Stimulated activated CD8-positive, alpha-beta memory T cell treated with anti-CD3 and anti-CD28 coated beads, Interleukin-15, amount 100 ng/mL, for 48 hours (primary cell): ENCODE measurements at regions not wholly inside any gene's neighbourhood (a gene's known extent, or its start where the extent isn't known, plus 50 kb on each side); places are given as distances from the start of the nearest gene placed in this dataset.
"Not testable (repeated sequence)": the region's sequence is repeated elsewhere in the genome, so short reads cannot be mapped to it uniquely, and the experiment has no call there.

ENCODE experiments used
- DNase-seq, 2 donors: peaks; one replicate each; pipeline ENCODE4 v3.0.0-alpha.2; 2020; ENCODE audit warnings: low read depth in 2 of 2

- no peak for DNase-seq
Observed at GRCh38 chr2:145541028-145541427, 1021.1 kb upstream of the ZEB2 start.

- no peak for DNase-seq
Observed at GRCh38 chr2:145538661-145539350, 1018.9 kb upstream of the ZEB2 start.

GRCh38 chr2:145530653-145531052 lies 1010.7 kb upstream of the ZEB2 start:
- no peak for DNase-seq

- DNase-seq: no peak
Observed at GRCh38 chr2:145524836-145525235, 1004.9 kb upstream of the ZEB2 start.

- no peak for DNase-seq
Observed at GRCh38 chr2:145524303-145524702, 1004.4 kb upstream of the ZEB2 start.

DNA sequence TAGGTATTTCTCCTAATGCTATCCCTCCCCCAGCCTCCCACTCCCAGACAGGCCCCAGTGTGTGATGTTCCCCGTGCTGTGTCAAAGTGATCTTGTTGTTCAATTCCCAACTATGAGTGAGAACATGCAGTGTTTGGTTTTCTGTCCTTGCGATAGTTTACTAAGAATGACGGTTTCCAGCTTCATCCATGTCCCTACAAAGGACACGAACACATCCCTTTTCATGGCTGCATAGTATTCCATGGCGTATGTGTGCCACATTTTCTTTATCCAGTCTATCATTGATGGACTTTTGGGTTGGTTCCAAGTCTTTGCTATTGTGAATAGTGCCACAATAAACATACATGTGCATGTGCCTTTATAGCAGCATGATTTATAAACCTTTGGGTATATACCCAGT lies 999.3 kb upstream of the ZEB2 start:
- not testable (repeated sequence) for DNase-seq

GRCh38 chr2:145511946-145512345 lies 992.0 kb upstream of the ZEB2 start:
- DNase-seq: no peak

DNA sequence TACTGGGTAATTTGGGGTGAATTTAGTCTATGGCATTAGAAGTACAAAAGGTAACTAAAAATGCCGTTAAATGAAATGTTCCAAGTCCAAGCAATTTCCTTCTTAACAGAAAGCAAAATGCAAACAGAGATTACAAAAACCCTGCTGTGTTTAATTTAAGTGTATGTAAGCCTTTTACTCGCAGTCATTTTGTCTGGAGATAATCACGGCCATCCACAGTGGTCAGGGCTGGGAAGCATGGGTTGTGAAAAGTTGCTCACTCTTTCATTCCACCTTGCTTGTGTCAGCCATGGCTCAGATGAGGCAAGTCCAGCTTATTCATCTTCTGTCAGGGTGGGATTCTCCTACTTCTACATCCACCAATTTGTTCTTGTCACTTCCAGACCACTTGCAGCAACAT lies 983.6 kb upstream of the ZEB2 start:
- no peak for DNase-seq

GRCh38 chr2:145501920-145502319 lies 982.0 kb upstream of the ZEB2 start:
- no peak for DNase-seq

DNA sequence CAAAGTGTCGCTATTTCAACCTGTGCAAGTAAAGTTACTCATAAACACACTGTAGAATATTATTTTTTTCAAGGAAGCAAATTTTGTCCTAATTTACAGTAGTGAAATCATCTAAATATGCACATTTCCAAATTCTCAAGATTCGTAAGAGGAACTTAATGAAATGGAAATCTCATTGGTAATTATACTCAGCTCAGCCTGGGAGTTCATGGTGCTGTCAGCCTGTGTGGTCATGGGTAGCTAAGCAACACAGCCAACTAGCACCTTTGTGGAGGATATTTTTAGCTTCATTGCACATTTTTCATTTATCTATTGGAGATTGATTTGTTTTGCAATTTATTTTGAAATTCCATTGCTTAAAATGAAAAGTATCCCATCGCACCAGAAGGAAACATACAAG lies 975.7 kb upstream of the ZEB2 start:
- DNase-seq: no peak

GRCh38 chr2:145494441-145494840 lies 974.5 kb upstream of the ZEB2 start:
- no peak for DNase-seq

- DNase-seq: no peak
Observed at GRCh38 chr2:145488571-145488970, 968.7 kb upstream of the ZEB2 start.

- DNase-seq: no peak
Observed at GRCh38 chr2:145484448-145485097, 964.7 kb upstream of the ZEB2 start.

DNA sequence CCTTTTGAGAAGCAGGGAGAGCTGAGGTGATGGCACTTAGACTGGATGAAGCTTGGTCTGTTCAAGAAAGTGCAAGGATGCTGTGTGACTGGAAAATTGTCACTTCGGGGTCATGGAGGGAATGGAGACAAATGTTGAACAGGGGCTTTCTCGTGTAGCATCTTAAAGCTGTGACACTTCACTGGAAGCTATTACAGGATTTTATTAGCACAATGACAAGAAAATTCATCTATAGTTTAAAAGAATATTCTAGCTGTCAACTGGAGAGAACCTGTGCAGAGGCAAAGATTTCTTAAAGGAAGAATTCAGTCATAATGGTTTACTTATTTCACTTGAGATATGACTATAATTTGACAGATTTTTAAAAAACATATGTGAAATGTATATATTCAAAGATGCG lies 963.9 kb upstream of the ZEB2 start:
- no peak for DNase-seq

DNA sequence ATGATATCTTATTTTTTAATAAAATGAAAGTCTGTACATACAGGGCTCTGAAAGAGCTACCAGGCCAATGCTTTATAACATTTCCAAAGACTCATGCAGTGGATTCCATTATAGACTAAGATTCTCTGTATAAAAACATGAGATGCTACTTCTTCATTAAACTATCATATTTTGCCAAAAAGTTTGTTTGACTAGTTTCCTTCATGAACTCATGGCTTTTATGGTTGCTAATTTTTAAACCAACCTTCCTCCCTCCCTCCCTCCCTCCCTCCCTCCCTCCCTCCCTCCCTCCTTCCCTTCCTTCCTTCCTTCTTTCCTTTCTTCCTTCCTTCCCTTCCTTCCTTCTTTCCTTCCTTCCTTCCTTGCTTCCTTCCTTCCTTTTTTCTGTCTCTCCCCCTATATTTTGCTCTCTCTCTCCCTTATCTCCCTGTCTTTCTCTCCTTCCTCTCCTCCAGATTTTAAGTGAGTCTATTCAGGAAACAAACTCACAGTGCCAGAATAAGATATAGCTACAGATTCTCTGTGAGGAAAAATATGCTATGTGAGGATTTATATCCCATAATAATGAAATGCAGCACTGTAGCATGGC lies 961.5 kb upstream of the ZEB2 start:
- no peak for DNase-seq

GRCh38 chr2:145464866-145465265 lies 944.9 kb upstream of the ZEB2 start:
- no peak for DNase-seq

GRCh38 chr2:145460112-145460511 lies 940.2 kb upstream of the ZEB2 start:
- DNase-seq: no peak

DNA sequence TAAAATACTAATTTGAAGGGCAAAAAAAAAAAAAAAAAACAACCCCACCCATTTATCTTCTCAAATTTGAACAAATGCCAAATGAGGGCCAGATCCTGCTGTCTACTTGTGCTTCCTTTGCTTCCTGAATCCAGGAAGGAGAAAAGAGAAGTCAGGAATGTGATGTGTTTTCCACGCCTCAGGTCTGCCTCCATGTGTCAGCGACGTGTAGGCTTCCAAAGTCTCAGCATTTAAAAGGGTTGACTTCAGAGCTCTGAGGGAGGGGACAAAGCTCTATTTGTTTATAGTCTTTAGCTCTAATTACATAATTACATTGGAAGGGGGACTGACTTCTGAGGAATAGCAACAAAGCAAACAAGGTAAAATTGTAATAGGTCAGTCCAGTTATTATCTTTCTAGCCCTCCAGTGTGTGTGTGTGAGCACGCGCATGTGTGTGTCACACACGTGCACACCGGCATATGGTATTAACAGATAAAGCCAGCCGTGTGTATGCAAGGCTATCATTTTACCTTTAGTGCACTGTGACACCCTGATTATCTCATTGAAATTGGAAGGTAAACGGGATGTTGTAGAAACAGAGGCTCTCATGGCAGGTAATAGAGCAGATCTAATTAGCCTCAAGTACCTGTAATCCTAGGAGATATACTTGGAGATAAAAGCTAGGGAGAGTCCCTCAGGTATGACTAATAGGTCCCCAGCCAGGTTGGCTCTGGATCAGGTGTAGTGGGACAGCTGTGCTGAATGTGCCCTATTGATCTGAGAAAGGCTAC lies 911.4 kb upstream of the ZEB2 start:
- no peak for DNase-seq

- no peak for DNase-seq
Observed at GRCh38 chr2:145423809-145424208, 903.9 kb upstream of the ZEB2 start.

- DNase-seq: no peak
Observed at GRCh38 chr2:145422576-145422975, 902.7 kb upstream of the ZEB2 start.

DNA sequence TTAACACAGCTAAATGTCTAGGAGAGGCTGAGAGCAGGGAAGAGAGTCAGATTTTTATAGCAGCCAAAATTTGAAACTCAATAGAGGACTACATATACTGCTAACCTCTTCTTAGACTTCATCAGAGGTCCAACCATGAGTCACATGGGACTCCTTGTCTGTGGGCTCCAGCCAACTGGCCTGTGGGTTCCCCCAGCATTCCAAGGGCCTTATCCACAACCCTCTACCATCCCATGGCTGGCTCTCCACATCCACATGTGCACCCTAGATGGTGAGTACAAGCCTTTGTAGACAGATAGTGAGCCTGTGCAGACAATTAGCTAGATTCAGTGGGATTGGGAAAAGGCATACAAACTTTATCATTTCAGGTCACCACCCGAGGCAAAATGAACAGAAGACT lies 901.9 kb upstream of the ZEB2 start:
- DNase-seq: no peak

GRCh38 chr2:145416640-145417039 lies 896.7 kb upstream of the ZEB2 start:
- DNase-seq: no peak

GRCh38 chr2:145415151-145415550 lies 895.2 kb upstream of the ZEB2 start:
- no peak for DNase-seq
